Sigmoid colon (tissue), 6 donors: ENCODE measurements at regions not wholly inside any gene's neighbourhood (a gene's known extent, or its start where the extent isn't known, plus 50 kb on each side); places are given as distances from the start of the nearest gene placed in this dataset.

ENCODE experiments used
- DNase-seq: peaks from one replicate; pipeline ENCODE4 v3.0.0-alpha.2; 2019
- H3K27ac ChIP-seq, 4 donors: fragments of 200-600 bp; sonication (generic); one replicate each; pipeline ENCODE4 v1.5.1; 2016 to 2019; ENCODE audit warnings: mild to moderate bottlenecking in 1 of 4
- H3K27me3 ChIP-seq, 3 donors: fragments of 200-600 bp; sonication (generic); one replicate each; pipeline ENCODE4 v1.5.1; 2019; ENCODE audit warnings: mild to moderate bottlenecking in 1 of 3
- H3K36me3 ChIP-seq, 4 donors: fragments of 200-600 bp; sonication (generic); one replicate each; pipeline ENCODE4 v1.5.1; 2016 to 2019
- H3K4me1 ChIP-seq, 4 donors: fragments of 200-600 bp; sonication (generic); one replicate each; pipeline ENCODE4 v1.5.1; 2017 to 2019
- H3K4me3 ChIP-seq, 4 donors: fragments of 200-600 bp; sonication (generic); one replicate each; pipeline ENCODE4 v1.5.1; 2017 to 2019; ENCODE audit warnings: mild to moderate bottlenecking in 2 of 4, moderate library complexity in 1 of 4
- H3K9me3 ChIP-seq, 4 donors: fragments of 200-600 bp in 3 of 4; sonication (generic) in 3 of 4; one replicate each; pipeline versions ENCODE4 v1.5.1 to v1.6.1; 2013 to 2019
- EP300 ChIP-seq, 4 donors: sonication (generic); formaldehyde crosslinking; IDR thresholded peaks; one replicate each; pipeline ENCODE4 v1.6.1; 2017; ENCODE audit warnings: antibody characterized with exemption in 4 of 4
- POLR2A ChIP-seq, 2 donors: fragments of 450-650 bp; IDR thresholded peaks; one replicate each; pipeline ENCODE4 v1.6.1; 2016; ENCODE audit warnings: antibody characterized with exemption in 2 of 2, mild to moderate bottlenecking in 2 of 2, moderate library complexity in 2 of 2
- POLR2AphosphoS5 ChIP-seq, 4 donors: sonication (generic); formaldehyde crosslinking; IDR thresholded peaks; one replicate each; pipeline ENCODE4 v1.6.1; 2017; ENCODE audit warnings: antibody characterized with exemption in 4 of 4
- WGBS, 2 donors: extraction: QIAGEN DNeasy Blood & Tissue Kit; methylation state at CpG; one replicate each; pipeline ENCODE4 v1.1.7; 2013; 5-methylcytosine and 5-hydroxymethylcytosine counted together
- intact Hi-C: fragments of 100-400 bp; cut with DNase I; formaldehyde crosslinking; loops from one replicate; pipeline ENCODE4 v1.15.1; 2023
- TF ChIP-seq, protein P1 (sequence below), 4 experiments: fragments of 450-650 bp in 3 of 4; fragments of 200-600 bp in 1 of 4; IDR thresholded peaks; one replicate each; pipeline ENCODE4 v1.5.1; 2016 to 2019; ENCODE audit warnings: antibody characterized with exemption in 4 of 4, mild to moderate bottlenecking in 3 of 4, moderate library complexity in 2 of 4
- donor health status: healthy with polysubstance abuse.
- donor health status: healthy.

- no peak for TF ChIP-seq POLR2AphosphoS5 (IDR thresholded peaks at IDR 0.05)
- TF ChIP-seq EP300 (IDR thresholded peaks at IDR 0.05): no peak
- TF ChIP-seq, protein P1, sequence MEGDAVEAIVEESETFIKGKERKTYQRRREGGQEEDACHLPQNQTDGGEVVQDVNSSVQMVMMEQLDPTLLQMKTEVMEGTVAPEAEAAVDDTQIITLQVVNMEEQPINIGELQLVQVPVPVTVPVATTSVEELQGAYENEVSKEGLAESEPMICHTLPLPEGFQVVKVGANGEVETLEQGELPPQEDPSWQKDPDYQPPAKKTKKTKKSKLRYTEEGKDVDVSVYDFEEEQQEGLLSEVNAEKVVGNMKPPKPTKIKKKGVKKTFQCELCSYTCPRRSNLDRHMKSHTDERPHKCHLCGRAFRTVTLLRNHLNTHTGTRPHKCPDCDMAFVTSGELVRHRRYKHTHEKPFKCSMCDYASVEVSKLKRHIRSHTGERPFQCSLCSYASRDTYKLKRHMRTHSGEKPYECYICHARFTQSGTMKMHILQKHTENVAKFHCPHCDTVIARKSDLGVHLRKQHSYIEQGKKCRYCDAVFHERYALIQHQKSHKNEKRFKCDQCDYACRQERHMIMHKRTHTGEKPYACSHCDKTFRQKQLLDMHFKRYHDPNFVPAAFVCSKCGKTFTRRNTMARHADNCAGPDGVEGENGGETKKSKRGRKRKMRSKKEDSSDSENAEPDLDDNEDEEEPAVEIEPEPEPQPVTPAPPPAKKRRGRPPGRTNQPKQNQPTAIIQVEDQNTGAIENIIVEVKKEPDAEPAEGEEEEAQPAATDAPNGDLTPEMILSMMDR (IDR thresholded peaks at IDR 0.05): no peak
- TF ChIP-seq POLR2A (IDR thresholded peaks at IDR 0.05): no peak
- Histone ChIP-seq H3K4me3 (no peak overlapping the region), H3K4me1 (no peaks in the 10 kb centered on the region), H3K27me3 (no peaks in the 10 kb centered on the region), H3K9me3 (no peaks in the 10 kb centered on the region), H3K36me3 (no peaks in the 10 kb centered on the region), H3K27ac (no peak overlapping the region)
- no peak for DNase-seq
- WGBS, 2 donors: 91 to 95% methylated on average over 7 of the region's 7 CpGs
- intact Hi-C loops: no loop called here
Measured at GRCh38 chr13:50277906-50278305, 262.7 kb downstream of the KCNRG start.

DNA sequence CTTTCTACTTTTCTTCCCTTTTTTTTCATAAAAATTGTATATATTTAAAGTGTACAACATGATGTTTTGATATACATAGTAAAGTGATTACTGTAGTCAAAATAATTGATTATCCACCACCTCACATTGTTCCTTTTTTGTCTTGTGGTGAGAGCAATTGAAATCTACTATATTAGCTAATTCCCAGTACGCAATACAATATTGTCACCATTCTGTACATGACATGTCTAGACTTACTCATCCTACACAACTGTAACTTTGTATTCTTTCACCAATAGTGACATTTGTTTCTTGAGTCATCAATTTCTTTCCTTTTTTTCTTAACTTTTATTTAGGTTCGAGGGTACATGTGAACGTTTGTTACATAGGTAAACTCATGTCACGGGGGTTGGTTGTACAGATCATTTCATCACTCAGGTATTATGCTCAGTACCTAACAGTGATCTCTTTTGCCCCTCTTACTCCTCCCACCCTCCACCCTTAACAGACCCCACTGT, 265.2 kb downstream of the KCNRG start:
- WGBS, 2 donors: 97 to 98% methylated on average over 4 of the region's 4 CpGs
- no peak for TF ChIP-seq EP300 (IDR thresholded peaks at IDR 0.05)
- TF ChIP-seq, protein P1 (IDR thresholded peaks at IDR 0.05): no peak
- no peak for TF ChIP-seq POLR2A (IDR thresholded peaks at IDR 0.05)
- TF ChIP-seq POLR2AphosphoS5 (IDR thresholded peaks at IDR 0.05): no peak
- DNase-seq: no peak
- intact Hi-C loops: no loop called here
- Histone ChIP-seq H3K9me3 (no peaks in the 10 kb centered on the region), H3K36me3 (no peaks in the 10 kb centered on the region), H3K4me1 (no peaks in the 10 kb centered on the region), H3K27me3 (no peaks in the 10 kb centered on the region), H3K4me3 (no peak overlapping the region), H3K27ac (no peak overlapping the region)

- no peak overlapping the region for H3K27ac ChIP-seq
- DNase-seq: no peak
Measured at GRCh38 chr13:50282016-50282415, 266.8 kb downstream of the KCNRG start.

DNA sequence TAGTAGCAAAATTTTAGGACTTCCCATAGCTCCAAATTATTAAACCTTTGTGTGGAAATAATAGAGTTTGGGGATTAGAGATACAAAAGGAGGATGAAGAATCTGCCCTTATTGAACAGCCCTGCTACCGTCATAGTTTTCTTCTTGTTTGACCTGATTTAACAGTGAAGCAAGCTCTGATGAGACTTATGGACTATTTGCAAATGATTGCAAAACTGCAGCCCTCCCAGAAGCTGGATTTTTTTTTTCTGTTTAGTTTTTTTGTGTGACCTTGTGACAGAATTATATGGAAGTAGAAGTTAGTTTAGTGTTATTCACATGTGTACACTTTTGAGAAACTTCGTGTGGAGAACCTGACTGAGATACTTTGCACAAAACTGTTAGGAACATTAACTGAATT, 267.8 kb downstream of the KCNRG start:
- no peaks in the 10 kb centered on the region for H3K27me3 ChIP-seq
- H3K4me1 ChIP-seq: no peaks in the 10 kb centered on the region
- DNase-seq: no peak
- WGBS, 2 donors: 72 to 87% methylated on average over 2 of the region's 2 CpGs
- no peak for TF ChIP-seq POLR2AphosphoS5 (IDR thresholded peaks at IDR 0.05)
- TF ChIP-seq POLR2A (IDR thresholded peaks at IDR 0.05): no peak
- TF ChIP-seq, protein P1 (IDR thresholded peaks at IDR 0.05): no peak
- no peak for TF ChIP-seq EP300 (IDR thresholded peaks at IDR 0.05)
- no peak overlapping the region for H3K4me3 ChIP-seq
- no peaks in the 10 kb centered on the region for H3K36me3 ChIP-seq
- H3K9me3 ChIP-seq: no peaks in the 10 kb centered on the region
- intact Hi-C loops: no loop called here
- no peak overlapping the region for H3K27ac ChIP-seq

More at GRCh38 chr13:50282016-50282415, 266.8 kb downstream of the KCNRG start:
- intact Hi-C loops: no loop called here
- Histone ChIP-seq H3K27me3 (no peaks in the 10 kb centered on the region), H3K9me3 (no peaks in the 10 kb centered on the region), H3K4me3 (no peak overlapping the region), H3K36me3 (no peaks in the 10 kb centered on the region), H3K4me1 (no peaks in the 10 kb centered on the region)
- TF ChIP-seq EP300 (IDR thresholded peaks at IDR 0.05) (no peak), POLR2AphosphoS5 (IDR thresholded peaks at IDR 0.05) (no peak), POLR2A (IDR thresholded peaks at IDR 0.05) (no peak)
- TF ChIP-seq, protein P1 (IDR thresholded peaks at IDR 0.05): no peak

DNA sequence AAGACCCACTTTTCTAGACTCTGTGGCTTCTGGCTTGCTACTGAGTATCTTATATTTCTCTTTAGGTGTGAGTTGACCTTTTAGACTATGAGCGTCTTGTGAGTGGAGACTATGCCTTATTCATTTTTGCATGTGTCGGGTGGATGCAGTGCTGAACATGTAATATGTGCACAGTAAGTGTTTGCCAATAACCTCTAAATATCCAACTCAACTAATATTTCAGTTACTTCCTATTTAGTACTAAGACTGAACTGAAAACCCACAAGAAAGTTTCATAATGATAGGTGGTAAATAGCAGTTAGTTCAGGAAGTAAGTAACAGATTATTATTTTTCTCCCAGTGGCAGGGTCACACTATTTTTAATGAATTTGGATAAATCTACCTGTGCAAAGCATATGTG, 269.3 kb downstream of the KCNRG start:
- DNase-seq: no peak
- H3K27me3 ChIP-seq: no peaks in the 10 kb centered on the region
- no peak overlapping the region for H3K27ac ChIP-seq
- no peaks in the 10 kb centered on the region for H3K4me1 ChIP-seq
- no peaks in the 10 kb centered on the region for H3K36me3 ChIP-seq
- intact Hi-C loops: no loop called here
- WGBS, 2 donors: 55 to 84% methylated on average over 2 of the region's 2 CpGs
- H3K4me3 ChIP-seq: no peak overlapping the region
- no peaks in the 10 kb centered on the region for H3K9me3 ChIP-seq
- TF ChIP-seq POLR2A (IDR thresholded peaks at IDR 0.05) (no peak), EP300 (IDR thresholded peaks at IDR 0.05) (no peak), POLR2AphosphoS5 (IDR thresholded peaks at IDR 0.05) (no peak)
- TF ChIP-seq, protein P1 (IDR thresholded peaks at IDR 0.05): no peak
